ENCODE measurements at regions not wholly inside any gene's neighbourhood (a gene's known extent, or its start where the extent isn't known, plus 50 kb on each side); places are given as distances from the start of the nearest gene placed in this dataset.

- TF ChIP-seq, protein P1, sequence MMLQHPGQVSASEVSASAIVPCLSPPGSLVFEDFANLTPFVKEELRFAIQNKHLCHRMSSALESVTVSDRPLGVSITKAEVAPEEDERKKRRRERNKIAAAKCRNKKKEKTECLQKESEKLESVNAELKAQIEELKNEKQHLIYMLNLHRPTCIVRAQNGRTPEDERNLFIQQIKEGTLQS (CRISPR knock-in tag; conservative IDR thresholded peaks at IDR 0.05): no peak
- TF ChIP-seq, protein P2, sequence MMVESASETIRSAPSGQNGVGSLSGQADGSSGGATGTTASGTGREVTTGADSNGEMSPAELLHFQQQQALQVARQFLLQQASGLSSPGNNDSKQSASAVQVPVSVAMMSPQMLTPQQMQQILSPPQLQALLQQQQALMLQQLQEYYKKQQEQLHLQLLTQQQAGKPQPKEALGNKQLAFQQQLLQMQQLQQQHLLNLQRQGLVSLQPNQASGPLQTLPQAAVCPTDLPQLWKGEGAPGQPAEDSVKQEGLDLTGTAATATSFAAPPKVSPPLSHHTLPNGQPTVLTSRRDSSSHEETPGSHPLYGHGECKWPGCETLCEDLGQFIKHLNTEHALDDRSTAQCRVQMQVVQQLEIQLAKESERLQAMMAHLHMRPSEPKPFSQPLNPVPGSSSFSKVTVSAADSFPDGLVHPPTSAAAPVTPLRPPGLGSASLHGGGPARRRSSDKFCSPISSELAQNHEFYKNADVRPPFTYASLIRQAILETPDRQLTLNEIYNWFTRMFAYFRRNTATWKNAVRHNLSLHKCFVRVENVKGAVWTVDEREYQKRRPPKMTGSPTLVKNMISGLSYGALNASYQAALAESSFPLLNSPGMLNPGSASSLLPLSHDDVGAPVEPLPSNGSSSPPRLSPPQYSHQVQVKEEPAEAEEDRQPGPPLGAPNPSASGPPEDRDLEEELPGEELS (CRISPR knock-in tag; IDR thresholded peaks at IDR 0.05): no peak
- no peak for TF ChIP-seq NR2C2 (CRISPR knock-in tag; IDR thresholded peaks at IDR 0.05)
- no peak for TF ChIP-seq GTF2I (CRISPR knock-in tag; conservative IDR thresholded peaks at IDR 0.05)
- no peak for TF ChIP-seq ZBTB21 (CRISPR knock-in tag; IDR thresholded peaks at IDR 0.05; ENCODE audit: borderline replicate concordance)
These were observed 353.8 kb upstream of the WWC1 start (continued) for GRCh38 chr5:167937635-167937998.

- ChIA-PET POLR2A (interaction anchor here (0.6 kb wide), 1 partner anchor 143 kb away, joined by 3 read pairs; no protein-coding TSS in a partner anchor), CTCF (interaction anchor here (1.2 to 1.6 kb wide), 2 partner anchors 24 to 108 kb away, joined by 4 read pairs; no protein-coding TSS in a partner anchor)
- H3K4me1 Mint-ChIP-seq: no peaks in the 10 kb centered on the region
- ATAC-seq: no peak
- DNase-seq (ENCODE audit: low spot score): no peak
- no peak overlapping the region for H3K27ac Mint-ChIP-seq
- H3K27me3 Mint-ChIP-seq (ENCODE audit: low read depth): no peaks in the 10 kb centered on the region
- H3K36me3 Mint-ChIP-seq: no peaks in the 10 kb centered on the region
- H3K4me3 Mint-ChIP-seq: no peak overlapping the region
- no peaks in the 10 kb centered on the region for H3K9me3 Mint-ChIP-seq
- TF ChIP-seq GABPB1 (CRISPR knock-in tag; IDR thresholded peaks at IDR 0.05) (no peak), PRDM15 (CRISPR knock-in tag; IDR thresholded peaks at IDR 0.05) (no peak), FOXP1 (CRISPR knock-in tag; IDR thresholded peaks at IDR 0.05; ENCODE audit: borderline replicate concordance) (no peak), MYBL2 (CRISPR knock-in tag; IDR thresholded peaks at IDR 0.05) (no peak), ATF1 (CRISPR knock-in tag; IDR thresholded peaks at IDR 0.05) (no peak), ZNF232 (CRISPR knock-in tag; IDR thresholded peaks at IDR 0.05) (no peak), JAZF1 (CRISPR knock-in tag; IDR thresholded peaks at IDR 0.05) (no peak), MXD4 (CRISPR knock-in tag; IDR thresholded peaks at IDR 0.05; ENCODE audit: borderline replicate concordance) (no peak), ZNF121 (CRISPR knock-in tag; IDR thresholded peaks at IDR 0.05) (no peak), ELF4 (CRISPR knock-in tag; IDR thresholded peaks at IDR 0.05; ENCODE audit: low read depth) (no peak), CREB1 (CRISPR knock-in tag; IDR thresholded peaks at IDR 0.05) (no peak), JUN (CRISPR knock-in tag; IDR thresholded peaks at IDR 0.05) (no peak), ZNF532 (CRISPR knock-in tag; IDR thresholded peaks at IDR 0.05; ENCODE audit: borderline replicate concordance) (no peak), HMGA2 (CRISPR knock-in tag; IDR thresholded peaks at IDR 0.05) (no peak)
- TF ChIP-seq, protein P3, sequence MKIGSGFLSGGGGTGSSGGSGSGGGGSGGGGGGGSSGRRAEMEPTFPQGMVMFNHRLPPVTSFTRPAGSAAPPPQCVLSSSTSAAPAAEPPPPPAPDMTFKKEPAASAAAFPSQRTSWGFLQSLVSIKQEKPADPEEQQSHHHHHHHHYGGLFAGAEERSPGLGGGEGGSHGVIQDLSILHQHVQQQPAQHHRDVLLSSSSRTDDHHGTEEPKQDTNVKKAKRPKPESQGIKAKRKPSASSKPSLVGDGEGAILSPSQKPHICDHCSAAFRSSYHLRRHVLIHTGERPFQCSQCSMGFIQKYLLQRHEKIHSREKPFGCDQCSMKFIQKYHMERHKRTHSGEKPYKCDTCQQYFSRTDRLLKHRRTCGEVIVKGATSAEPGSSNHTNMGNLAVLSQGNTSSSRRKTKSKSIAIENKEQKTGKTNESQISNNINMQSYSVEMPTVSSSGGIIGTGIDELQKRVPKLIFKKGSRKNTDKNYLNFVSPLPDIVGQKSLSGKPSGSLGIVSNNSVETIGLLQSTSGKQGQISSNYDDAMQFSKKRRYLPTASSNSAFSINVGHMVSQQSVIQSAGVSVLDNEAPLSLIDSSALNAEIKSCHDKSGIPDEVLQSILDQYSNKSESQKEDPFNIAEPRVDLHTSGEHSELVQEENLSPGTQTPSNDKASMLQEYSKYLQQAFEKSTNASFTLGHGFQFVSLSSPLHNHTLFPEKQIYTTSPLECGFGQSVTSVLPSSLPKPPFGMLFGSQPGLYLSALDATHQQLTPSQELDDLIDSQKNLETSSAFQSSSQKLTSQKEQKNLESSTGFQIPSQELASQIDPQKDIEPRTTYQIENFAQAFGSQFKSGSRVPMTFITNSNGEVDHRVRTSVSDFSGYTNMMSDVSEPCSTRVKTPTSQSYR (CRISPR knock-in tag; IDR thresholded peaks at IDR 0.05): no peak
- TF ChIP-seq, protein P2 (CRISPR knock-in tag; IDR thresholded peaks at IDR 0.05): no peak
- TF ChIP-seq, protein P4, sequence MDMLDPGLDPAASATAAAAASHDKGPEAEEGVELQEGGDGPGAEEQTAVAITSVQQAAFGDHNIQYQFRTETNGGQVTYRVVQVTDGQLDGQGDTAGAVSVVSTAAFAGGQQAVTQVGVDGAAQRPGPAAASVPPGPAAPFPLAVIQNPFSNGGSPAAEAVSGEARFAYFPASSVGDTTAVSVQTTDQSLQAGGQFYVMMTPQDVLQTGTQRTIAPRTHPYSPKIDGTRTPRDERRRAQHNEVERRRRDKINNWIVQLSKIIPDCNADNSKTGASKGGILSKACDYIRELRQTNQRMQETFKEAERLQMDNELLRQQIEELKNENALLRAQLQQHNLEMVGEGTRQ (CRISPR knock-in tag; IDR thresholded peaks at IDR 0.05): no peak
These were observed 351.8 kb upstream of the WWC1 start for GRCh38 chr5:167939686-167940085.
